ENCODE measurements at regions not wholly inside any gene's neighbourhood (a gene's known extent, or its start where the extent isn't known, plus 50 kb on each side); places are given as distances from the start of the nearest gene placed in this dataset.

DNA sequence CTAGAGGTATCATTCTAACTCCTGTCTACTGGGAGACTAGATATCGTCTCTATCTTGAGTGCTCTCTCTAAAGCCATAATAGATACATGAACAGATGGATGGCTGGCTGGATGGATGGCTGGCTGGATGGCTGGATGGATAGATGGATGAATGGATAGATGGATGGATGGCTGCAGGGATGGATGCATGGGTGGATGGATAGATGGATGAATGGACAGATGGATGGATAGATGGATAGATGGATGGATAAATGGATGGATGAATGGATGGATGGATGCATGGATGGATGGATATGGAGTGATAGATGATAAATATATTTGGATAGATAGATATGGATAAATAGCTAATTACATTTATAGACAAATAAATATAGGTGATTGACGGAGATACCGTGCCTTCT is 191.2 kb upstream of the KLF6 start:
- ChIA-PET CTCF (interaction anchor here (0.6 kb wide), 1 partner anchor 62 kb away, joined by 3 read pairs; no protein-coding TSS in a partner anchor), POLR2A (no interaction called here)
- Mint-ChIP-seq H3K36me3 (ENCODE audit: insufficient read depth, unreplicated experiment) (no peaks in the 10 kb centered on the region), H3K27me3 (ENCODE audit: insufficient read depth, unreplicated experiment) (no peaks in the 10 kb centered on the region), H3K4me3 (ENCODE audit: unreplicated experiment) (no peak overlapping the region), H3K27ac (ENCODE audit: low read depth, unreplicated experiment) (no peak overlapping the region), H3K4me1 (ENCODE audit: insufficient read depth, unreplicated experiment) (no peaks in the 10 kb centered on the region), H3K9me3 (ENCODE audit: unreplicated experiment) (no peaks in the 10 kb centered on the region)
- TF ChIP-seq, protein P1, sequence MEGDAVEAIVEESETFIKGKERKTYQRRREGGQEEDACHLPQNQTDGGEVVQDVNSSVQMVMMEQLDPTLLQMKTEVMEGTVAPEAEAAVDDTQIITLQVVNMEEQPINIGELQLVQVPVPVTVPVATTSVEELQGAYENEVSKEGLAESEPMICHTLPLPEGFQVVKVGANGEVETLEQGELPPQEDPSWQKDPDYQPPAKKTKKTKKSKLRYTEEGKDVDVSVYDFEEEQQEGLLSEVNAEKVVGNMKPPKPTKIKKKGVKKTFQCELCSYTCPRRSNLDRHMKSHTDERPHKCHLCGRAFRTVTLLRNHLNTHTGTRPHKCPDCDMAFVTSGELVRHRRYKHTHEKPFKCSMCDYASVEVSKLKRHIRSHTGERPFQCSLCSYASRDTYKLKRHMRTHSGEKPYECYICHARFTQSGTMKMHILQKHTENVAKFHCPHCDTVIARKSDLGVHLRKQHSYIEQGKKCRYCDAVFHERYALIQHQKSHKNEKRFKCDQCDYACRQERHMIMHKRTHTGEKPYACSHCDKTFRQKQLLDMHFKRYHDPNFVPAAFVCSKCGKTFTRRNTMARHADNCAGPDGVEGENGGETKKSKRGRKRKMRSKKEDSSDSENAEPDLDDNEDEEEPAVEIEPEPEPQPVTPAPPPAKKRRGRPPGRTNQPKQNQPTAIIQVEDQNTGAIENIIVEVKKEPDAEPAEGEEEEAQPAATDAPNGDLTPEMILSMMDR (IDR thresholded peaks at IDR 0.05; ENCODE audit: unreplicated experiment) = no peak
- no TSS peak for BruUV-seq (replicated peaks)
- intact Hi-C loops (cut with micrococcal nuclease) = loop anchor here (5.0 kb wide), 1 partner anchor 169 kb away; no protein-coding TSS in a partner anchor
- DNase-seq (ENCODE audit: unreplicated experiment) = no peak

DNA sequence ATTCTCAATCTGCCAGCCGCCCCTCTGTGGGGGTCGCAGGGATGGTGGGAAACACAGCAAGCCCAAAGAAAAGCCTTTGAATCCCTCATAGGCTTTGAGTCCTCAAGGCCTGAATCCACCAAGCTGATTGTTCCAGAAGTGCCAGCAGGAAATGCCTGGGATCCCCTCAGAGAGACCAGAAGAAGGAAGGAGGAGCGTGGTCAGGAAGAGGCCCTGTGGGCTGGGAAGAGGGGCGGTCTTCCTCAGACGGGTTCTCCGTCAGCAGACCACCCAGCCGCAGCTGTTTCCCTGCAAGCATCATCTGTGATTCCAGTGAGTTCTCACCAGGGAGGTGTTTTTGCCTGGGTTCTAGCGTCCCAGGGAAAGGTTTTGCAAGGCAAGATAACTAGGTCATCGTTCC is 190.0 kb upstream of the KLF6 start:
- H3K9me3 Mint-ChIP-seq (ENCODE audit: unreplicated experiment) = no peaks in the 10 kb centered on the region
- TF ChIP-seq, protein P1 (IDR thresholded peaks at IDR 0.05; ENCODE audit: unreplicated experiment) = no peak
- H3K27ac Mint-ChIP-seq (ENCODE audit: low read depth, unreplicated experiment) = no peak overlapping the region

DNA sequence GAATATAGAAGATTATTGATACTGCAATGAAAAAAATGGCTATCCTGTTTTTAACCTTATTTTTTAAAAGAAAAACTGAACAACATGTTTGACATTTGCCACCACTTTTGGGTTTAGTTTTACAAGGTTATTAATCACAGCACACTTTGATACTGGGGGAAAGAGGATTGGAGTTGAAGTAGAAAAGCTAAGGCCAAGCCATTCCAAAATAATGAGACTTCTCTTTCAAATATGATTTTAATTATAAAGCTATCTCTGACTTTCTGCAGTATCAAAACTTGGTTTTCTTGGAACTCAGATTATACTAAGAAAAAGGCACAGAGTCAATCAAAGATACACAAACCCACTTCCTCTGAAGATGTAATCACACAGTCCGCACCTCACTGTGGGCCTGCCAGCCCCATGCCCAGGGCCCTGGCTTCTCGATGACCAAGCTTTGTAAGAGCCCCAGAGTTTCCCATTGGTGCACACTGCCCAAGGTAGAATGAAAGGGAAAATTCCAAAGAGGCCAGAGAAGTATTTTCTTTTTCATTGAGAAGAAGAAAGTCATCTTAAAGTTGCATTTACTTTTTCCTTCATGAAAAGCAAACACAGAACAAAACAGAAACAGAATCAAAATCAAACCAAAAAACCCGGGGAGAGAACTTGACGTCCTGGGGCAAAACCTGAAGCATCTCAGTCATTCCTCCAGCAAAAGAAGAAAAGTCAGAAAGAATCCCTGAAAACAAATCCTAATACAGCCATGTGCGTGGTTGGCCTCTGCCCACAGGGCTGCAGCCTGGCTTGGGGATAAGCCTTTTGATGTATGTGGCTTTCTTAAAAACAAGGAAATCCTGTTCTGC is 187.7 kb upstream of the KLF6 start:
- Mint-ChIP-seq H3K4me3 (ENCODE audit: unreplicated experiment) (no peak overlapping the region), H3K4me1 (ENCODE audit: insufficient read depth, unreplicated experiment) (no peaks in the 10 kb centered on the region), H3K9me3 (ENCODE audit: unreplicated experiment) (no peaks in the 10 kb centered on the region), H3K36me3 (ENCODE audit: insufficient read depth, unreplicated experiment) (no peaks in the 10 kb centered on the region), H3K27me3 (ENCODE audit: insufficient read depth, unreplicated experiment) (no peaks in the 10 kb centered on the region), H3K27ac (ENCODE audit: low read depth, unreplicated experiment) (no peak overlapping the region)
- DNase-seq (ENCODE audit: unreplicated experiment) = no peak
- ChIA-PET CTCF (no interaction called here), POLR2A (interaction anchor here (1.2 kb wide), 1 partner anchor 12 kb away, joined by 3 read pairs; no protein-coding TSS in a partner anchor)
- BruUV-seq (replicated peaks) = no TSS peak
- intact Hi-C loops (cut with micrococcal nuclease) = no loop called here
- TF ChIP-seq, protein P1 (IDR thresholded peaks at IDR 0.05; ENCODE audit: unreplicated experiment) = no peak

More for the DNA sequence above, 190.0 kb upstream of the KLF6 start:
- no peak overlapping the region for H3K4me3 Mint-ChIP-seq (ENCODE audit: unreplicated experiment)
- no peaks in the 10 kb centered on the region for H3K4me1 Mint-ChIP-seq (ENCODE audit: insufficient read depth, unreplicated experiment)
- DNase-seq (ENCODE audit: unreplicated experiment) = no peak
- BruUV-seq (replicated peaks) = no TSS peak
- intact Hi-C loops (cut with micrococcal nuclease) = loop anchor here (5.0 kb wide), 1 partner anchor 168 kb away; no protein-coding TSS in a partner anchor
- CTCF ChIA-PET = interaction anchor here (1.0 kb wide), 1 partner anchor 19 kb away, joined by 3 read pairs; no protein-coding TSS in a partner anchor
- POLR2A ChIA-PET = interaction anchor here (0.6 kb wide), 1 partner anchor 1438 kb away, joined by 3 read pairs; no protein-coding TSS in a partner anchor
- no peaks in the 10 kb centered on the region for H3K36me3 Mint-ChIP-seq (ENCODE audit: insufficient read depth, unreplicated experiment)
- no peaks in the 10 kb centered on the region for H3K27me3 Mint-ChIP-seq (ENCODE audit: insufficient read depth, unreplicated experiment)

DNA sequence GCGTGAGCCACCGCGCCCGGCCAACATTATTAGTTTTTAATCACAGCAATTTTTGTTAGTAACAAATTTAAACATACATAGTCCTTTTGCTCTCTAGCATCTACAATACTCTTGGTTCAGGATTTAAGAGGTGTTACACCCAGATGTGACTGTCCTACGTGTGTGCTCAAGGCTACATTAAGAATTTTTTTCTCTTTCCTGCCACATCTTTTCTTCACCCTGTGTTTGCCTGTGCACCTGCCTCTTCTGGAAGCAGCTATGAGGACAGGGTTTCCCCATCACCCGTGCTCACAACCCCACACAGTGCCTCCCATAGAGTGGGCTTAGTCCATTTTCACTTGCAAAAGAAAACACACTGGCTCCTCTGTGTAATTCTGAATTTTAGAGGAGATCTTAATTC is 186.7 kb upstream of the KLF6 start:
- no peak for DNase-seq (ENCODE audit: unreplicated experiment)
- Mint-ChIP-seq H3K4me1 (ENCODE audit: insufficient read depth, unreplicated experiment) (no peaks in the 10 kb centered on the region), H3K27me3 (ENCODE audit: insufficient read depth, unreplicated experiment) (no peaks in the 10 kb centered on the region), H3K9me3 (ENCODE audit: unreplicated experiment) (no peaks in the 10 kb centered on the region), H3K27ac (ENCODE audit: low read depth, unreplicated experiment) (no peak overlapping the region), H3K36me3 (ENCODE audit: insufficient read depth, unreplicated experiment) (no peaks in the 10 kb centered on the region), H3K4me3 (ENCODE audit: unreplicated experiment) (no peak overlapping the region)
- intact Hi-C loops (cut with micrococcal nuclease) = no loop called here
- TF ChIP-seq, protein P1 (IDR thresholded peaks at IDR 0.05; ENCODE audit: unreplicated experiment) = no peak
- CTCF ChIA-PET = interaction anchor here (0.6 kb wide), 1 partner anchor 50 kb away, joined by 3 read pairs; no protein-coding TSS in a partner anchor
- BruUV-seq (replicated peaks) = no TSS peak
- POLR2A ChIA-PET = interaction anchor here (1.2 kb wide), 1 partner anchor 11 kb away, joined by 3 read pairs; no protein-coding TSS in a partner anchor
